NB4 (cell line): ENCODE measurements at regions not wholly inside any gene's neighbourhood (a gene's known extent, or its start where the extent isn't known, plus 50 kb on each side); places are given as distances from the start of the nearest gene placed in this dataset.

Source experiments
- MYC ChIP-seq: IDR thresholded peaks from 2 replicates; pipeline ENCODE4 v1.6.1; 2011; ENCODE audit warnings: low read depth, low read length
- POLR2A ChIP-seq: IDR thresholded peaks from 2 replicates; pipeline ENCODE4 v1.6.1; 2011; ENCODE audit warnings: mild to moderate bottlenecking; ENCODE audit not compliant: insufficient read length; ENCODE audit errors: extremely low read depth
- TF ChIP-seq, protein P1 (sequence below): IDR thresholded peaks from one replicate; pipeline ENCODE4 v1.5.1; 2012; ENCODE audit warnings: low read depth, low read length

DNA sequence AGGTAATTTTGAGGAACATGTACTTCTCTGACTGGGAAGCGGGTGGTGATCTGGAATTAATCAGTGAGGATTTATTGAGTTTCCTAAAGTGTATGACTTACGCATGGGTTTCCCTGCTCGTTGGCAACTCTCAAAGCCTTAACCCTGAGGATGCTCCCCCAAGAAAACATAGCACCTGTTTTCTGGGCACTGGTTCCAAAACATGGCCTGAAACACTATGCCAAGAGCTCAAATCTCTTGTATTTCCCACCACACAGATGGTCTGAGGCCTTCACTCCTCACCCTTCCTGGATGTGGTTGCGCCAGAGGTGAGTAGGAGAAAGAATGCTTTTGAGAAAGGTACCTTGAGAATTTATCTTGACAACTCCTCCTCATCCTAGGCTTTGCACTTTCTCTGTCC, 250.4 kb downstream of the FZD1 start:
- TF ChIP-seq, protein P1, sequence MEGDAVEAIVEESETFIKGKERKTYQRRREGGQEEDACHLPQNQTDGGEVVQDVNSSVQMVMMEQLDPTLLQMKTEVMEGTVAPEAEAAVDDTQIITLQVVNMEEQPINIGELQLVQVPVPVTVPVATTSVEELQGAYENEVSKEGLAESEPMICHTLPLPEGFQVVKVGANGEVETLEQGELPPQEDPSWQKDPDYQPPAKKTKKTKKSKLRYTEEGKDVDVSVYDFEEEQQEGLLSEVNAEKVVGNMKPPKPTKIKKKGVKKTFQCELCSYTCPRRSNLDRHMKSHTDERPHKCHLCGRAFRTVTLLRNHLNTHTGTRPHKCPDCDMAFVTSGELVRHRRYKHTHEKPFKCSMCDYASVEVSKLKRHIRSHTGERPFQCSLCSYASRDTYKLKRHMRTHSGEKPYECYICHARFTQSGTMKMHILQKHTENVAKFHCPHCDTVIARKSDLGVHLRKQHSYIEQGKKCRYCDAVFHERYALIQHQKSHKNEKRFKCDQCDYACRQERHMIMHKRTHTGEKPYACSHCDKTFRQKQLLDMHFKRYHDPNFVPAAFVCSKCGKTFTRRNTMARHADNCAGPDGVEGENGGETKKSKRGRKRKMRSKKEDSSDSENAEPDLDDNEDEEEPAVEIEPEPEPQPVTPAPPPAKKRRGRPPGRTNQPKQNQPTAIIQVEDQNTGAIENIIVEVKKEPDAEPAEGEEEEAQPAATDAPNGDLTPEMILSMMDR: no peak
- TF ChIP-seq MYC (no peak), POLR2A (no peak)
